ENCODE measurements at regions not wholly inside any gene's neighbourhood (a gene's known extent, or its start where the extent isn't known, plus 50 kb on each side); places are given as distances from the start of the nearest gene placed in this dataset.
A peak's percentile ranks its signal among the peaks of the same experiment; 100 is the strongest.

GRCh38 chr22:48517039-48518030 is 1310.3 kb downstream of the BRD1 start:
- peak; percentile 75 for DNase-seq

- no peak for DNase-seq
Measured at GRCh38 chr22:48516571-48516970, 1311.1 kb downstream of the BRD1 start.

- no peak for DNase-seq
Measured at GRCh38 chr22:48515571-48516200, 1312.0 kb downstream of the BRD1 start.

- DNase-seq = no peak
Measured at GRCh38 chr22:48513929-48514328, 1313.7 kb downstream of the BRD1 start.

DNA sequence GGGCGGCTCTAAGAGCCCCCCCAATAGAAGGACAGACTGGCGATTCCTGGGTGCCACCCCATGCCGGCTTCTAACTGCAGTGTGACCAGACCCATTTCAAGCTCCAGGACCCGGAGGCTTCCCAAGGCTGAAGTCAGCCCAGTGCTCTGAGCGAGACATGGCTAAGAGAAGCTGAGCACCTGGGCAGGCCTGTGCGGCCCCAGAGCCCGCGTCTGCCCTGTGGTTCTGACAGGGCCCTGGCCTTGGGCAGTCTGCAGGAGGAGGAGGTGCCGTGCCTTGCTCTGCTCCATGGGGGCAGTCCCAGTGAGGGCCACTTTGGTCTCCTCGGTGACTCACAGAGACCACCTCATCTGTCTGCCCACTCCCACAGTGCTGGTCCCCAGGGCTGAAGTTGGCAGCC is 1314.2 kb downstream of the BRD1 start:
- DNase-seq = no peak

- no peak for DNase-seq
Measured at GRCh38 chr22:48511781-48512327, 1315.8 kb downstream of the BRD1 start.

DNA sequence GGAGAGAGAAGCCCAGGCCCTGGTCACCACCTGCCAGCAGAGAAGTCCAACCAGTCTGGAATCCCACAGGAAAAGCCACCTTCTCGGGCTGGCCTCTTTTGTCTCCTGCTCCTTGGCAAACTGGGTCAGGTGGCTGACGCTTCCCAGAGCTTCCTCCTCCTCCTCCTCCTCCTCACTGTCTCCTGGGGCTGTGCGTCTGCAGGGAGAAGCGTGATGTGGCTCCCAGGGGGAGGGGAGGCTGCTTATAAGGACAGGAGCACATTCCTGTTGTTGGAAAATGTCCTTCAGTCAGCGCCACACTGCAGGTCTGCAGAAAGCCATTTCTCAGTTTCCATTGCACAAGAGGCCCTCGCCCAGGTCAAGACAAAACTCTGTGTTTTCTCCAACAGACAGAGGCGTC is 1316.5 kb downstream of the BRD1 start:
- no peak for DNase-seq

DNA sequence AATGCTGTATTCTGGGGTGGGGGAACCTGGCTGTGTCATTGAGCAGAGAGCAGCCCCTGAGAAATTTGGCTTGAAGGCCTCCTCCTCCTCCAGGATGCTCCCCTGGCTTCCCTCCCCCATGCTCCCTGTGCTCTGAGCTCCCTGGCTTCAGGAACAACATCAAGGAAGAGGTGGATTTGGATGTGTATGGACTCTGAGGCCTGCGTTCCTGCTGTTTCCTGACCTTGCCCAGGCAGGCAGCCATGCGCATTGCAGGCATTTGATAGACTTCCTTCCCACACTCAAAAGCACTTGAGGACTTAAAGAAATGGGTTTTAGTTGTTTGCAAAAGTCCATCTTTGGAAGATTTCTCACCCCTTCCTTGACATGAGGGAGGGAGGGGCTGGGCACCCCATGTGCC is 1317.1 kb downstream of the BRD1 start:
- no peak for DNase-seq

DNA sequence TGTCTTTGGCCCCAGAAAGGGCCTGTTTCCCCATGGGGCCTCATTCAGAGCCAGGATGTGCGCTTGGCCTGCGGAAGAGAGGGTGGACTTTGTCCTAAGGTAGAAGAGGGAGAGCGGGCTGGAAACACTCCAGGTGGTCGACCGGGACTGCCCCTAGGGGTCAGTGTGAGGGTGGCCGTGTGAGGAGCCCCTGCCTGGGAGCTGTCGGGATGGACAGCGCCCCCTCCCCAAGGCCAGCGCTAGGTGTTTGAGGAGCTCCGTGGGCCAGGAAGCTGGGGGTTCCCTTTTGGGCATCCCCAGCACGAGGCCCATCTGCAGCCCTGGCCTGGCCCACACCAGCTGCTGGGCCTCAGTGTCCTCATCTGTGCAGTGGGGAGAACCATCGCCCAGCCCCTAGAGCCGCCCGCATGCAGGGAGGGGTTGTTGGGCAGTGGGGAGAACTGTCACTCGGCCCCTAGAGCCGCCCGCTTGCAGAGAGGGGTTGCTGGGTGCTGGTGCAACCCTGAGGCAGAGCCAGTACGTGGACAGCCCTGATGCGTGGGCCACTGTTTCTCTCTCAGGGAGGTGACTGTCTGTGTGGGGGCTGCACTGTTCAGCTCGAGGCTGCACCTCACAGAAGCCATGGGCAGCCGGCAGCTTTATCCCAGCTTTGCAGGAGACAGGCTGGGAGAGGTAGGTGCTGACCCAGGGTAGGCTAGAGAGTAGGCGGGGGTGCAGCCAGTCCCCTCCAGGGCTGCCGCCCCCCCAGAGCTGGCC is 1319.9 kb downstream of the BRD1 start:
- no peak for DNase-seq

DNA sequence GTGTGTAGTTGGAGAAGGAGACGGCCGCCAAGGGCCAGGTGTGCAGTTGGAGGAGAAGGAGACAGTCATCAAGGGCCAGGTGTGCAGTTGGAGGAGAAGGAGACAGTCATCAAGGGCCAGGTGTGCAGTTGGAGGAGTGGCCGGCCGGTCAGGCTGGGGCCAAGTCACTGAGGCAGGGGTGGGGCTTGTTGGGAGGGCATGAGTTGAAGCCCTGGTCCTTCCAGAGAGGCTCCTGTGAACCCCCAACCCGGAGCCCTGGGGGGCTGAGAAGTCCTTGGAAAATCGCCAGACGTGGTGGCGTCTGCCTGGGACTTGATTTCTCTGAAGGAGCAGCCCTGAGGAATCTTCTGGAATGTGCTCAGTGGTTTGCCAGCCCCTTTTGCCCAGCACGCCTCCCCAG is 1320.5 kb downstream of the BRD1 start:
- DNase-seq = no peak

DNA sequence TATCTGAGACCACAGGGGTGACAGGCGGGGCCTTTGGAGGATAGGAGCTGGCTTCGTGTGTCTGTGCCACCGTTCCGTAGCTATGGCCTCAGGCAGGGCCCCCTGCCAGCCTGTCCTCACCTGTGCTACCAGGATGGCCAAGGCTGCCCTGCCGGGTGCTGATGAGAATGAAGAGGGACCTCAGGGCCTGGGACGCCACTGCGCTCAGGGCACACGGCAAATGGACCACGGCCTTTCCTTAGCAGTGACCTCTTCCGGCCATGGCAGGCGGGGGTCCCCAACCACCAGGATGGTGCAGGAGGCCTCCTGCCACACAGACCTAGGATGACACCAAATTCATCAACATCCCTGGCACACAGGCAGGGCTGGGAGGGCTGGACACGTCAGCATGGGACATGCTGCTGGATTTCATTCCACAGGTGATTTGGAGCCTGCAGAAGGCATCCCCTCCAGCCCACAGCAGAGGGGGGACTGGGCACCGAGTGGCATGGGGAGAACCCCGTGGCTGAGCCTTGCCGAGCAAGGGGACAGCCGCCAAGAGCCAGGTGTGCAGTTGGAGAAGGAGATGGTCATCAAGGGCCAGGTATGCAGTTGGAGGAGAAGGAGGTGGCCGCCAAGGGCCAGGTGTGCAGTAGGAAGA is 1321.0 kb downstream of the BRD1 start:
- DNase-seq = no peak

DNA sequence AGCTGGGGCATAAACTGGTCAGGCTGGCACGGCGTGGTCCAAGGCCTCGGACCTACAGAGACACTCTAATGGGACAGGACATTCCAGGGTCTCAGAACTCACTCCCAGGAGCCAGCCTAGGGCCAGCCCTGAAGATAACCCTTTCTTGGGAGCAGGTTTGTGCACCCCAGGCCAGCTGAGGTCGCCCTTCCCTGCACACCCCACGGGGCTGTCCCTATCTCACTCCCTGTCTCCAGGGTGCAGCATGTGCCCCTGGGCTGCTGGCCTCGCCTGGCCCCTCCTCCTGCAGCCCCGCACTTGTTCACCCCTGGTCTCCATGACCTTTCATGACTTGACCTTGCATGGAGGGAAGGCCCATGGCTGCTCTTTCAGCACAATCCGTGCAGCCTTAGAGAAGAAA is 1321.8 kb downstream of the BRD1 start:
- DNase-seq = no peak

DNA sequence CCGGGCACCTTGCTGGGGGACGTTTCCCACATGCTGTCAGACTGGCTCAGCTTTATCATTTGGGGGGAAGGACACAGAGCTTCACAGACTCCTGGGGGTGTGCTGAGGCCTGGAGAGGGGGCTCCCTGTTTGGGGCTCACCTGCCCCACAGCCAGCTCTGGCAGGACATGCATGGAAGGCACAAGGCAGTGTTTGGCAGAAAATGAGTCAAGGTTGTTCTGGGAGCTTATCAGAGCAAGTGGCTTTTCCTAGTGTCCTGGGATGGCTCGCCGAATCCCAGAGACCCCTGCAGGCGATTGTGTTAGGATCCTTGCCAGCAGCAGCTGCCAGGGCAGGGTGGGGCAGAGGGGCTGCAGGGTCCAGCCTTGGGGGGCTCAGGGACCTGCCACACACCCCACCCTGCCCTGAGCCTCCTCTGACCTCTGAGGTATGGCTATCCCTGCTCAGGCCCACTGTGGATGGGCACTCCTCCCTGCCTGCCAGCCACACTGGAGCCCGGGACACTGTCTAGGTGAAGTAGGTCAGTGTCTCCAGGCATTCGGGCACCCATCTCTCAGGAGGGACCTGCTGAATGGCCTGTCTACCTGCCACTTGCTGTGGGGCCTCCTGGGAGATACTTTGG is 1323.0 kb downstream of the BRD1 start:
- DNase-seq = no peak

DNA sequence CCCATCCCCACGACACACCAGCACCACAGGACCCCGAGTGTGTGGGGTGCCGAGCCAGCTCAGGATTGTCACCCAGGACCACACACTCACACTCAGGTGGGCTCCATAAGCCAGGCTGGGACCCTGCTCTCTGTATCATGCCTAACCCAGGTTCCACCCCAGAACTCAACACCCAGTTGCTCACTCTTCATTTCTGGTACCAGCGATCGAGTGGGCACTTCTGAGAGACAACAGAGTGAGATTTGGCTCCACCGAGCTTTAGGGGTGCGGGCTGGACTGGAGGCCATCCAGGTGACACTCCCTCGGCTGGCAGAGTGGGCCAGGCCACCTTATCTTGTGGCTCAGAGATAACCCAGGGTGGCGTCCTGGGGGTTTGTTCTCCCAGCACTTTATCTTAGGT is 1323.8 kb downstream of the BRD1 start:
- no peak for DNase-seq

DNA sequence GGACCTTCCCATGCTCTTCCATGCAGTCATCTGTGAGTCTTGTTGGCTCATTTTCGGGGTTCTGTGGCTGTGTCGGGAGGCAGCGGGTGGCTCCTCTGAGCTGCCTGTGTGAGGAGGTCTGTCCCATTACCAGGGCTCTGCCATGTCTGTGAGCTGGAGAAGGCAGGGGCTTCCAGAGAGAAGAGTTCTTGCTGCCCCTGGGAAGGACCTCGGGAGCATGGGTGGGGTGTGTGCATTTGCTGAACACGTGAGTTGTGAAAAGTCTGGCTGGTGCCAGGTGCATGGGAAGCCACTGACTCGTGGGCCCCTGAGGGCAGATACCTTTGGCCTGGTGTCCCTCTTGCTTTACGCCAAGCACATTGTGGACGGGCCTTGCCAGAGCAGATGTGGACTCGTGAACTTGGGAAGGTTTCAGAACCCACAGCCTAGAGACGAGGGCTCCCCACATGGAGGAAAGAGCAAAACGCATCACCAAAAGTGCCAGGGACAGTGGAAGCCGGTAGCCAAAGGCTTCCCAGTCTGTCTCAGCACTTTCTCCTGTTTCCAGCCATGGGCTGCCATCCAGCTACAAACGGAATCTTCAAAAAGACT is 1324.5 kb downstream of the BRD1 start:
- no peak for DNase-seq

DNA sequence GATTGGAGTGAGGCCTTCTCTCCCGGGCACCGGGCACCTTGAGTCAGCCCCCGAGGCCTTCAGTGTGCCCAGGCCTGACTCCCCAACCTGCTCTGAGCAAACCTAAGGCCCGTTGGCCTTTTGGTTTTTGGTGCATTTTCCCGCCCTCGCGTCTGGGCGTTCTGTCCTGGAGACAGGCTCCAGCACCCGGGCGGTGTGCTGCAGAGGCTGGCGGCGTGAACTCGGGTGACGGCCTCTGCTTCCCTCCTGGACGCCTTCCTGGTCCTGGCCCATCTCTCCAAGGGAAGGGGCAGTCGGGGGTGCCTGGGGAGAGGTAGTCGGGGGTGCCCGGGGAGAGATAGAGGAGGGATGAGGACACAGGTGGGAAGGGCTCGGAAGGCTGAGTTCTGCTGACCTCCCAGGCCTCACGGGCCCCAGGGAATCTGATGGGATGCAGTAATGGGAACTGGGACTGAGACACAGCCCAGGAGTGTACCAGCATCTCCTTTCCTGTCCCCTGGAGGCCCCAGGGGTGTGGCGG is 1326.4 kb downstream of the BRD1 start:
- DNase-seq = no peak

DNA sequence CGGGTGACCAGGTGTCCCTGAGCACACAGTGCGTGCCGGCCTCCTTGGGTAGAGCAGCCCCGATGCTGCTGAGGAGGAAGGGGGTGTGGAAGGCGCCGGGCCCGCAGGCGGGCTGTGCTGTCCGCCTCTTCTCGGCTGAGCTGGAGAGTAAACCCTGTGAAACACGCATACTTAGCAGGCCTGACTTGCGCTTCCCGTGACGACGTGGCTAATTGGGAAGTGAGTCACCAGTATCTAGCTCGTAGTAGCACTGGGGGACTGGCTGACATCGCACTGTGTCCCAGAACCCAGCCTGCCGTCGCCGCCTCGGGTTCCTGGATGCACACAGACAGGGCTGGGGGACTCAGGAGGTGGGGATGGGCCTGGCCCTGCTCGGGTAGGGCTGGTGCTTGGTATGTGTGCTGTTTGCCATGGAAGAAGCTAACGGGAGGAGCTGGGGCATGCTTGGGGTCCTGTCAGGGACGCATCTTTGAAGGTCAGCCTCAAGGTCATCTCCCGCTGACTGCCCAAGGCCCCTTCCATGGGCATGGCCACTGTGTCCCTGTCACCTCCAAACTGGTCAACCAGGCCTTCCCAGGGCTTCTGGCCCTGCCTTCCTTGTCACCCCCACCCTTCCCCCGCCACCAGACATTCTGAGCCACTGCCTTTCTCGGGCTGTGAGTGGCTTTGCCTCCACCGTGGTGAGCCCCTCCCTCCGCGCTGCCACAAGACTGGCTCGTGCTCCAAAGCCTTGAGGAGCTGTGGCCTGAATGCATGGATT is 1327.0 kb downstream of the BRD1 start:
- no peak for DNase-seq

DNA sequence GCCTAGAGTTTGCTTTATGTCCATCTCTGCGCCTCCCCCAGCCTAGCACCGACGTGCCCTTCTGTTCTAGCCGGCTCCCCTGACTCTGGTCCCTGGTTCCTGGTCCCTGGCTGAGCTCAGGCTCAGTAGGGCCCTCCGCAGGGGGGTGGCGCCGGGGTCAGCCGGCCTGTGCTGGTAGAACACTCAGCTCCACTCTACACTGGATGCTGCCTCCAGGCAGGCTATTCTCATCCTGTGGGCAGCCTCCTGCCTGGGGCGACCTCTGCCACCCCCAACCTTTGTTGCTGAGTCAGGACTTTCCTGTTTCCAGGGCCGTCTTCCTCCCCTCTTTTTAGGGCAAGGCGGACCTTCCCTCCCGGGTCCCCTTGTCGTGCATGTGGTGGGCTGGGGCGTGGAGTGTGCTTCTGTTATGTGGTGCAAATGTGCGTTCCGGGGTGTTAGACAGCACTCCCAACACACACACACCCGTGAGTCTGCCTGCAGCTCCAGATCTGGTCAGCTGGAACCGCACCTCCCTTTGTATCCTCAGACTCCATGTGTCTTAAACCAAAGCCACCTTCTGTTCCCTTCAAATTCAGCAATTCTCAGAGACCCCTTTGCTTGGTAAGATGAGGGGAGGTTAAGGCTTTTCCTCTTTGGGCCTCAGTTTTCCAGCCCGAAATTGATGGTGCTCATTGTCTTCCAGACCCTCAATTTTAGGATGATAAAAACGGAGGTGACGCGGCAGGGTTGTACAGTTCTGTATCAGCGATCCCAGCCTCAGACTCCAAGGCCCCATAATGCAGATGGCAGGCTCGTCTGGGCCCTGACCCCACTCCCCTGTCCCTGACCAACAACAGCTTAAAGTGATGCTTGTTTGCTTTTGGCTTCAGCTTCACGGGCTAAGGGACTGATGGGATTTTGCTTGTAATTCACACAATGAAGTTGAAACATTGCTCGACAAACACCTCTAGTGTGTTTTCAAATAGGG is 1327.9 kb downstream of the BRD1 start:
- no peak for DNase-seq

GRCh38 chr22:48498526-48499331 is 1328.9 kb downstream of the BRD1 start:
- DNase-seq = no peak
